ENCODE measurements at regions not wholly inside any gene's neighbourhood (a gene's known extent, or its start where the extent isn't known, plus 50 kb on each side); places are given as distances from the start of the nearest gene placed in this dataset.
"Not testable (repeated sequence)": the region's sequence is repeated elsewhere in the genome, so short reads cannot be mapped to it uniquely, and the experiment has no call there.

DNA sequence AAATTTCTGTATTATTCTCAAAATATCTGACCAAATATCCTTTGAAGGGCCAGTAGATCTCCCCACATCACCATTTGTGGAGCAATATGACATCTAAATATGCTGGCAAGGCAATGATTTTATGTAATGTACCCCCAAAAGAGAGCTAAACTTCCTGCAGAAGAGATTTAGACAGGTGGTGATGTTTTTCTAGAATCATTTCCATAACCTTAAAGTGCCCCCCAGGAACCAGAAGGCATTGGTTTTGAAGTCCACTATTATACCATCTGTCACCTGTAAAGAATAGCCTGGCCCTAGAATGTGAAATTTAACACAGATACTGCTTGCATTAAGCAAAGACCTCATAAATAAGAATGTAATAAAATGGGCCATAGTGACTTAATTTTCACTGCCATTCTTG is 77.9 kb upstream of the ABLIM1 start:
- no peak for DNase-seq

DNA sequence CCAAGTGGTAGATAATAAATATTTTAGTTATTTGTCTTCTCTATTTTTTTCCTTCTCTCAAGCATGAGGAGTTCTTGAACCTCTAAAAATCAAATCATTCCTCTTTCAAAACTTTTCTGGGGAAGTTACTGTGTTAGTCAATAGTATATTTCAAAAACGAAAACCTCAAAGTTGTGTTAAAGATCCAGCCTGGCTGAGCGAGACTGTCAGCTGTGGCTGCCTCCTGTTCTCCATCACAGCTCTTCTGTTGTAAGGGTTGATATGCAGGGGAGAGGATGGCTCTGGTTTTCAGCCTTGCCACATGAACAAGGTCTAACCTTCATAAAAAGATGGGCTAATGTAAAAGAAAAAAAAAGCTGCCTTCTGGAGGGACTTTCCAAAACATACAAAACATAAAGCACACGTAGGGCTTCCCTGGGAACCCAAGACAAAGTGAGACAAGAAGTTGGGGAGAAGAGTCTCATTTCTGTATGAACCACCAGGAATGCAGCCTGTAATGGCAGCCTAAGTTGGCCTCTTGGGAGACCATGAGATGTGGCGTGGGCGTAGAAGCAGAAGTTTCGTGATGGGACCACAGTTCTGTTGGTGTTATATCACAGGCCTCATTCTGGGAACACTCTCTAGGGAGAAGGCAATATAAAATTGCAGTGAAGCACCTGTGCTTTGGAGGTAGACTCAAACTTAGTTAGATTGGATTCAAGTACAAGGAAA is 77.9 kb upstream of the FHIP2A start:
- DNase-seq, result no peak

DNA sequence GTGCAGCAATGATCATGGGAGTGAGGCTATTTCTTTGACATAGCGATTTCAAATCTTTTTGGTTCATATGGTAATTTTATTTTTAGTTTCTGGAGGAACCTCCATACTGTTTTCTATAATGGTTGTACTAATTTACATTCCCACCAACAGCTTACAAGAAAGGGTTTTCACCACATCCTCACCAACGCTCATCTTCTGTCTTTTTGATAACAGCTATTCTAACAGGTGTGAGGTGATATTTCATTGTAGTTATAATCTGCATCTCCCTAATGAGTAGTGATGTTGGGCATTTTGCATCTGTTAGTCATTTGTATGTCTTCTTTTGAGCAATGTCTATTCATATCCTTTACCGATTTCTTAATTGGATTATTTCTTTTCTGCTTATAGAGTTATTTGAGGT is 75.0 kb upstream of the FHIP2A start:
- no peak for DNase-seq

DNA sequence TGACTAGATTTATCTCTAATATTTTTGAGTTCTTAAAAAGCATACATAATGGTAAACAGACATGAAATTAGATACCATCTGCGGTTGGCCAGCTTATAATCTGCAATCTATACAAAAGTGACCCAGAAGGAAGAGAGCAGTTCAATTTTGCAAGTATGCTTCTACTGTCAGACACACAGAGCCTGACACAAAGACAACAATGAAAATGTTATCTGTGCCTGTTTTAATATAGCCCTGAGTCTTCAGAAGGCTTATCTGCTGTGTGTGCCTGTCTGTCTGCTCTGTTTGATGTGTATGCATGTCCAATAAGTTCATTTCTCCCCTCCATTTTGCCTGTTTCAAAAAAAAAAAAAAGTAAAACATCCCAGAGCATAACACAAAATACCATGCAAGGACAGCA is 73.3 kb upstream of the FHIP2A start:
- no peak for DNase-seq

DNA sequence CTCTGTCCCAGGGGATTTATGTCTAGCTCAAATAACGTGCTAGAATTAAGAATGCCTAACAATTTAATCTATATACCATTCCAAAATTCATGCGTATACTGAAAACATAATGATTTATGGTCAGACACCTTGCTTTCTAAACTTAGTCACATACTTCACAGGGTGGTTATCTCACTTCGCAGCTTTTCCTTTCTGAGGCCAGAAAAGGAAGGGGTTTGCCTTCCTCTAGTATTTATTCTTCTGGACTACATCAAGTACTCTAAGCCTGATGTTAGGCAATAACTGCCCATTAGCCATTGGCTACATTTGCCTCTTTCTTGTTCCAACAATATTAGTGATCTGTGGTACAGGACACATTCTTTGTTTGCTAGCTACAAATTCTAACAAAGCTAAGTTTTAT is 72.6 kb upstream of the FHIP2A start:
- no peak for DNase-seq

DNA sequence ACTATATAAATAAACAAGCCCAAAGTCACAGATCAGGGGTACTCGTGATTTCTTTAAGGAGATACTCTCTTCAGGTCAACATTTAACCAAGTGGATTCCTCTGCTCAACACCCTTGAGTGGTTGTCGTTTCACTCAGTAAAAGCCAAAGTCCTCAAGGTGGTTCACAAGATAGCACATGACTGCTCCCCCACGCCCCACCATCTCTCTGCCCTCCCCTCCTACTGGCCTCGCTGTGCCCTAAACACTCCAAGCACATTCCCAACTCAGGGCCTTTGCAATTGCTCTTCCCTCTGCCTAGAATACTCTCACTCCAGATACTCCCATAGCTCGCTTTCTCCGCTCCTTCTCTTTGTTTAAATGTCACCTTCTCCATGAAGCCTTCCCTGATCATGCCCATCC is 72.1 kb upstream of the FHIP2A start:
- DNase-seq, result no peak

DNA sequence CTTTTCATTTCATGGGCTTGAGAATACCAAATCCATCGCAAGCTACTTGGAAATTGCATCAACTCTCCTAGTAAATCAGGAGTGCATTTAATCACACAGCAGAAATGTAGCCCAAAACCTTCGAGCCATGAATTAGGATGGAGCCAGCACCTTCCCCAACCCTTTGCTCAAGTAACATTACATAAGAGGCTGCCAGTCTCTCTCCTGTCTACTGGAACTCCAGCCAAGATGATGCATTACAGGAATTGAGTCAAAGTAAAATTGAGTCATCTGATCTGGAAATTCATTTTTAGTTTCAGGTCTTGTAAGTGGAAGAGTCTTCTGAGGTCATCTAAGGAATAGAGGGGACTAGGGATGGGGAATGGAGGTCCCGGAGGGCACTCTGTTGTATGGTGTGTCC is 69.7 kb upstream of the FHIP2A start:
- no peak for DNase-seq

DNA sequence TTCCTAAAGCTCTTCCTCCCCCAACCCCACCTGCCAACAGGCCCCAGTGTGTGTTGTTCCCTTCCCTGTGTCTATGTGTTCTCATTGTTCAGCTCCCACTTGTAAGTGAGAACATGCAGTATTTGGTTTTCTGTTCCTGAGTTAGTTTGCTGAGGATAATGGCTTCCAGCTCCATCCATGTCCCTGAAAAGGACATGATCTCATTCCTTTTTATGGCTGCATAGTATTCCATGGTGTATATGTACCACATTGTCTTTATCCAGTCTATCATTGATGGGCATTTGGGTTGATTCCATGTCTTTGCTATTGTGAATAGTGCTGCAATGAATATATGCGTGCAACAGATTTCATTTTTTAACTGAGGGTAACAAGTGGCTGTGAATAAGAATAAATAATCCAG is 69.0 kb upstream of the FHIP2A start:
- DNase-seq, result not testable (repeated sequence)

DNA sequence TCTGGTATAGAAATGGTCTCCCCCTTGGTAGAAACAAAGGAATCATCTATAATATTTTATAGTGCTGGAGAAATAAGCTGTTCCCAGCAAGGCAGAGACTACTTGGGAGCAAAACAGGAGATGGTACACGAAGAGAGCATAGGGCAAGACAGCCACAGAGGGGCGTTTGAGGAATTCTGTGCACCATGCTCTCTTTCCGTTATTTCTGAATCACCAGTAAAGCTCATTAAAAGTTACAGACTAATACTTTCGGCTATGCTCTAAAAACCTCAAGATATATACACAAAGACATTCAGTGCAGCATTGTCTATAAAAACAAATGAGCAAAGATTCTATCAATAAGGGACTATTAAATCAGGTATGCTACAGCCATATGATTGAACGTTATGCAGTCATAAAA is 68.5 kb upstream of the FHIP2A start:
- DNase-seq, result no peak

DNA sequence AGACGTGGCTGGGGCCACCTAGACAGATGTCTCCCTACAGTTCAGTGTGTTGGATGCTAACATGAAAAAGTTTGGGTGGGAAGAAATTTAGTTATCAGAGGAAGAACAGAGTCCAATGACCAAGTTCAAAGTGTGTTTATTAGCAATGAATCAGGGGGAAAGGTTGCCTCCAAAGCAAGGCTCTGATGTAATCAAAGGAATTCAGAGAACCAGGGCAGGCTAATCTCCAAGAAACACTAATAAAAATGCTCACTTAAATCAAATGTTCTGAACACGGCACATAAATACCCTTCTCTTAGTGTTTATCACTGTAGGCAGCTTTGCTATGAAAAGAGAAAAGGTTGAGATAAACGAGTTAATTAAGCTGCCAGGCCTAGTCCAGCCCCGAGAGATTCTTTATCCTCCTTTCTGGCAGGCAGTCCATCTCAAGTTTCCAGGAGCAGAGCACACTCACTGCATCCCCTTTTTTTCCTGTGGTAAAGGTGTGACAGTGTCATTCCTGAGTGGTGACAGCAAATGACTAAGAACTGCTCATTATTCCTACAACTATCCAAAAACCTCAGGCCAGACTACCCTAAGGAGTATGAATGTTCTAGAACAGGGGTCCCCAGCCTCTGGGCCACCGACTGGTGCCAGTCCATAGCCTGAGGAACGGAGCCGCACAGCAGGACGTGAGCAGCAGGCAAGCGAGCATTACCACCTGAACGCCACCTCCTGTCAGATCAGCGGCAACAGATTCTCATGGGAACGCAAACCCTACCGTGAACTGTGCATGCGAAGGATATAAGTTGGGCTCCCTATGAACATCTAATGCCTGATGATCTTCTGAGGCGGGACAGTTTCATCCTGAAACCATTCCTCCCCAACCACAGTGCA is 66.9 kb upstream of the FHIP2A start:
- no peak for DNase-seq

DNA sequence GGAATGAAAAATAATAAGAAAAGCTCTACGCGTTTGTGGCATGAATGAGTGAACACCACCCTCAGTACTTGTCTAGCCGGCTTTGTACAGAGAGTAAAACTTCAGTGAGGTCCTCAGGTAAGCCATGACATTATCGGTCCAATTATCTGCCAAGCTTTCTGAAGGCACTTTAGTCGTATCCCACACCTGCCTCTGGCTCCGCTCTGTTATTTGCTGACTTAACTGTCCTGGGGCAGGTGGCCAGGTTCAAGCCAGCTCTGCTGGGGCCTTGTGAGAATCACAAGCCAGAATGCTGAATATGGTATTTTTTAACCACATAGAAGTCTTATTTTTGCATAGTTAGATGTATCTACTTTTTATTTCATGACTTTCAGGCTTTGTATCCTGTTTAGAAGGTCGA is 66.0 kb upstream of the FHIP2A start:
- no peak for DNase-seq

DNA sequence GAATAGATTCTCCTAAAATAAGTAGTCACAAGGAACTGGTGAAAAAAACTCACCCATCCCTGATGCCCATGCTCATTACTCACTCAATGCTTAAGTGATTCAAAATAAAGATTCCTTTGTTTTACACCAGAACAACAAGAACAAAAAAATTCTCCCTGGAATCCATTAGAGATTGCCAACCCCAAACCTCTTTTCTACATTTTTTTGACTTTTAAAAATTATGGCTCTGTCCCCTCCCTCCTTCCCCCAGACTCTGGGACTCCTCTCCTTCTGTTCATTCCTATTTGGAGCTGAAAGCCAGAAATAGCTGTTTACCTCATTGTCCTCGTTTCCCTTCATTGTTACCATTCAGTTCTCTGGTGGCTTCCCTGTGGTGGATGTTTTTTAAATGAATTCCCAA is 63.2 kb upstream of the FHIP2A start:
- no peak for DNase-seq

DNA sequence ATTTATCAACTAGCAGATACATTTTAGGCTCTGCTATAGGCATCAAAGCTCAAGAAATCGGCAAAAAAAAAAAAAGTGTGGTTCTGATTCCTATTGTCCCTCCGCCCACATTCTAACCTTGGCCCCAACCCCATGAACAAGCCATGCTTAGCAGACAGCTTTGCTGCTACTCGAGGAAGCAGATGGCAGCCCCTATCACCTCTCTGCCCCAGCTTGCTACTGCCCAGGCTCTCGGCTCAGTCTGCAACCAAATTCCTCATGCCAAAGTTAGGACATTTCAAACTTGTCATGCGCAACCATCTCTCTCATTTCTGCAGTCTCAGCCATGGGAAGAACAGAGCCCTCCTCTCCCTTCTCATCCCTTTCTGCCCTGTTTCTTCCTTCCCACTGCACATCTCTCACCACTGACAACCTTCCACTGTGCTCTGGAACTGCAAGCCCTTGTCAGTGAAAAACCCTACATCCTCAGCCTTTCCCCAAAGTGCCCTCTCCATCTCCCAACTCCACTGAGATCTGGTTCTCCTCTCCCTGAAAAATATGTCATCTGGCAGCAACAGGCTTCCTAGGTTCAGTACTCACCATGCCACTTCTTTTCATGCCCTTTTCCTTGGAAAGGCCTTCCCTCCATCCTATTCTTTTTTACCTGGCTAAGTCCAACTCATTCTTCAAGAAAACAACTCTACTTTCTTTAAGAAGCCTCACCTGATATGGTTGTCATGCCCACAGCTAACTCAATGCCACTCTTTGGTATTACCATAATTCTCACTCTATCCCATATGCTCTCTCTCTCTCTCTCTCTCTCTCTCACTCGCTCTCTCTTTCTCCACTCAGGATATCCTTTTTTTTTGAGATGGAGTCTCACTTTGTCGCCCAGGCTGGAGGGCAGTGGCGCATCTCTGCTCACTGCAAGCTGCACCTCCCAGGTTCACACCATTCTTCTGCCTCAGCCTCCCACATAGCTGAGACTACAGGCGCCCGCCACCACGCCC is 60.1 kb upstream of the FHIP2A start:
- no peak for DNase-seq

DNA sequence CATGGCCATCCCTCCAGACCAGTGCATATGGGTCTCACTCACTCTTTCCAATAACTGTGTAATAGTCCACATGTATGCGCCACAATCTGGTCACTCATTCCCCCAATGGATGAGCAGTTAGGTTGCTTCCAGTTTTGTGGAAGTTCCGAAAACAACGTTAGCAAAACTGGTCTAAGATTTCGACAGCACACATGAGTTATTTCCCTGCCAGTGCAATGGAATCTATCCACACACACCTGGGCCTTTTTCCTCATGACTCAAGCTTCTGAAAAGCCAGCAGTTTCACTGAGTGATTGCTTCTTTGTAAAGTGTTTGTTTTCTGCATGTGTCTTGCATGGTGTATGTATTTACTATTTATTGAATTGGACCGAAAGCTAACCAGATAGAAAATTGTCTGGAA is 58.8 kb upstream of the FHIP2A start:
- DNase-seq, result no peak

DNA sequence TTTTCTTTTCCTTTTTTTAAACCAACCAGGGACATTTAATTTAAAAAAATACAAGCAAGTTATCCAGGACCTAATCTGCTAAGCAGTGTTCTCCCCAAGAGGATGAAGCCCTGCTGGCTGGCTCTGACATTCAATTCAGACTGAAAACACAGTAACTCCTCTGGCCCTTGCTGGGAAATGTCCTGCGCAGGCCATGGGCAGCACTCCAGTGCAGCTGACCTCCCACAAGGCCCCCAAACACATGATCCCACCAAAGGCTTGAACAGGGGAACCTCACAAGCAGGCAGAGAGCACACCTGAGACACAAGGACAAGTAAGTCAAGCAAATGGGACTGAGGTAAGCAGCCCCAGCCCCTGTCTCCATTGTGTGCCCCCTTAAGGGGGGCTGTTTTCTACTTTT is 56.9 kb upstream of the FHIP2A start:
- no peak for DNase-seq

DNA sequence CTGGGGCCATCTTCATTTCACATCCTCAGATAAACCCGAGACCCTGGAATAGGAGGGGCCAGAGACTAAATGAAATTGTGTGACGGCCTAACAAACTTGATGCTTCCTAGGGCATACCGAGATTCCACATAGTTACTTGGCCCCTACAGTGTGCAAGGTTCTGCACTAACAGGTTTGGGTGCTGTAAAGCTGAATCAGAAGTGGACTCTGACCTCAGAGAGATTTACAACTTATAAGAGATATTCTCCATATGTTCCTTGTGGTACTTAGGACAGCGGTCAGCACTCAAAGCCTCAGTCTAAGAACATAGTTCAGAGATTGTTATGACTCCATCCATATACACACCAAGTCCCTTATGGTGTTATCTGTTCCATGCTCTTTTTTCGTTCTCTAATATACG is 55.1 kb upstream of the FHIP2A start:
- DNase-seq, result no peak

DNA sequence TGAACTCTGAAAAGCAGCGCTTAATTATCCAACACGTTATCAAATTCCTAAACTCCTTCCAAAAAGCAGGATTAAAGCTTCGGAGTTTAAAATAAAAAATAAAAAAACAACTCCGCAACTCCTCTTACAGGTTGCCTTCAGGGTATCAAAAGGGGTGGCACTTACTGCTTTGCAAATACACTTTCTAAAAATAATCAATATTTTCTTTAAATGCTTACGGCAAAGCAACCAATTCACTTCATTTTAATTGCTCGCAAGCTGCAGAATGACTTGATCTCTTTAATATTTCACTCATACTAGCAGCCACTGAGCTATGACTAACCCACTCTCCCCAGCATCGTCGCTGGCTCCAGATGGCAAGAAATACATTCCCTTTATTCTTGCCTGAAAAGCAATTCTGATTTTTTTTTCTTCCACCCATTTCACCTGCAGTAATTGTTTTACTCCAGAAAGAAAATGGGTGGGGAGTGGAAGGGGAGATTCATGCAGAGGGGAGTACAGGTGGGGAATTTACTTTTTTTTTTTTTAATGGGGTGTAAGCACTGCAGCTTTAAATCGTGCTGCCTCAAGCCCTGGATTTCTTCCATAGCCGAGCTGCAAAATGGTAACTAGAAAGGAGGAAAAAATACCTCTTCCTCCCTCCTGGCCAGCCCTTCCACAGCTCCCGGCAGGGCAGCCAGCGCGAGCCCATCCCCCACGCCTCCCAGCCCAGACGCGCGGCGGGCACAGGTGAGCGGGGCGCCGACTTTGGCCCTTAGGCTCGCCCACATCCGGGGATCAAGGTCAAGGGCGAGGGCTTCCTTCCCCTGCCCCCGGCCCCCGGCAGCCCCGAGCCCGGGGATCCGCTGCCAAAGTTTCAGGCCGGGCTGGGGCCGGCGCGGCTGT is 54.2 kb upstream of the FHIP2A start:
- no peak for DNase-seq

DNA sequence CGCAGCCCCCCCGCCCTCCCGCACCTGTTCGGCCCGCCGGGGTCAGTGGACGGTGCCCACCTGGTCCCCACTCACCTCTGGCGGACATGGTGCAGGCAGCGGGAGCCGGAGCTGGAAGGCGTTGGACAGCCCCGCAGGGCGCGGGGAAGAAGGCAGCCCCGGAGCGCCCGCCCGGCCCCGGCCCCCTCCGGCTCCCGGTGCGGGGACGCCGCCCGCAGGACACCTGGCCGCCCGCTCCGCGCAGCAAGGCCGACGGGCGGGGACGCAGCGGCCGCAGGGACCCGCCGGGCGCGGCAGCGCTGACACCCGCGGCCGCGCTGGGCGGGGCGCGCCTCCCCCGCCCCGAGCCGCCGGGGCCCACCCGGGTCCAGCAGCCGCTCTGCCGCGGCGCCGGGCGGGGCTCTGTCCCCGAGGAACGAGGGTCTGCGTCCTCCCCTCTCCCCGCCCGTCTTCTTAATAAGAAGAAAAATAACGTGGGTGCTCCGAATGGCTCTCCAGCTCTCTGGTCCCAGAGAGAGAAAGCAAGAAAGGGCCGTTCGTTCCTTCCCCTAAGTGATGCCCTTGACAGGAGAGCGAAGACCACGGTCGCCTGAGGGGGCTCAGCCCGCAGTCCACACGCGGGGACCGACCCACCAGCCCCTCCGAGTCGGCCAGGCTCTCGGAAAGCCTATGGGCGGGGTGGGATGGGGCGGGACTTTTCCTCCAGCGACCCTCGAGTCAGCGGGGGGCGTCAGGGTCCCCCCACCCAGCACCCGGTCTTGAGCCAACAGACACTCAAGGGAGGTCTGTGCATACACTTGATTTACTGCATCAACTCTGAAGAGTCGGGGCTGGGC is 53.4 kb upstream of the FHIP2A start:
- no peak for DNase-seq

DNA sequence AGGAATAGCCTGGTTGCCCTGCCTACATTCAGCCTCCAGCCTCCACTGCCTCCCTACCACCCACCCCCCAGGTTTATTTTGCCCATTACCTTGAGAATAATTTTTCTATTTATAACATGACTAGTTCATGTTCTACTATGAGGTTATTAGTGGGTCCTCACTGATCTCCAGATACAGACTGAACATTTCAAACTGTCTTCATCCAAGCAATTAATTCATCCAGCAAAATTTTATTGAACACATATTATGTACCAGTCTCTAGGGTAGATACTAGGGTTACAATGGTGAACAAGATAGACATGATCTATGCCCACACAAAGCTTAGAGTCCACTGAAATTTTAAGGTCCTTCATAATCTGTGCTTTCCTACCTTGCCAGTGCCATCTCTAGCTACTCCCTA is 51.6 kb upstream of the FHIP2A start:
- no peak for DNase-seq

DNA sequence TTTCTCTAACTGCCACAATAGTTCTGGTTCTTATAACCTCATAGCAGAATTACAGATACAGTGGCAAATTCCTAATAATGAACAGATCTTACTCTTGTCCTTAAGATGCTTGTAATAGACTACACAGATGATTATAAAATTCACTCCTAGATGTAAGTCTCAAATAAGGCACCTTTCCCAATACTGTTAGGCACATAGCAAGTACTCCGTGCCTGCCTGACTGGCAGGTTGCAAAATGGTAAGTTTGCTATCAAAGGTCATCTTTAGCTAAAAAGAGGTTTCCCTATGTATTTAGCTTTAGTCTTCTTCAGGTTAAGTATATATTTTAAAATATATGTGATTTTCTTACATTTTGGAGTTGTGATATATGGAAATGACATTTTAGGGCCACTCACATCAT is 50.4 kb upstream of the FHIP2A start:
- no peak for DNase-seq

DNA sequence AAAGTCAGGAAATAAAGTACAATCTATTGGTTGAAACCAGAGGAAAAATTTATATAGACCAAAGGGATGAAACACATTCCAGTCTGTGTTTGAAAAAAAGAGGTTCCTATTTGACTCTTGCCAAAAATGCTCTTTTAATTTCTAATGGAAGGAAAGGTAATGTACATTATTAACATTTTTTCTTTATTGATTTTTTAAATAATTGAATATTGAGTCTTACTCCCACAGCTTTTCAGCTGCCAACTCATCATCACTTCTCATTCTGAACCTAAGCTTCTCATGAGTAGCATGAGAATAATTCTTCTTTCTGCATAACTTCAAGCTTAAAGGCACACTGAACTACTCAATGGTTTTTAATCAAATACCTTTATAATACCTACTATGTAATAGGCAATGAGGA is 49.8 kb upstream of the FHIP2A start:
- DNase-seq, result no peak
